Small intestine (tissue), 7 donors: ENCODE measurements at regions not wholly inside any gene's neighbourhood (a gene's known extent, or its start where the extent isn't known, plus 50 kb on each side); places are given as distances from the start of the nearest gene placed in this dataset.

Source experiments
- DNase-seq, 2 donors: peaks; one replicate each; pipeline versions ENCODE4 v3.0.0 to v3.0.0-alpha.2; 2013
- FAIRE-seq: peaks from 2 replicates; lab custom pipeline; 2012; peaks lifted over from hg19 to GRCh38; lab: Jason Lieb, UNC
- H3K27ac ChIP-seq, 3 donors: one replicate each; pipeline ENCODE4 v1.5.1; 2013; ENCODE audit warnings: low read length in 2 of 3, mild to moderate bottlenecking in 2 of 3, control low read depth in 1 of 3, inconsistent platforms in 1 of 3, low read depth in 1 of 3, moderate library complexity in 1 of 3
- H3K27me3 ChIP-seq, 3 donors: one replicate each; pipeline ENCODE4 v1.6.1; 2013; ENCODE audit warnings: low read length in 3 of 3, inconsistent platforms in 1 of 3; ENCODE audit not compliant: control insufficient read depth in 3 of 3, insufficient read depth in 3 of 3
- H3K36me3 ChIP-seq, 3 donors: one replicate each; pipeline ENCODE4 v1.6.1; 2013; ENCODE audit warnings: low read length in 3 of 3, inconsistent platforms in 1 of 3, low read depth in 1 of 3, mild to moderate bottlenecking in 1 of 3, moderate library complexity in 1 of 3; ENCODE audit not compliant: control insufficient read depth in 3 of 3, insufficient read depth in 2 of 3
- H3K4me1 ChIP-seq, 3 donors: one replicate each; pipeline ENCODE4 v1.6.1; 2013; ENCODE audit warnings: low read length in 2 of 3, inconsistent platforms in 1 of 3, low read depth in 1 of 3, mild to moderate bottlenecking in 1 of 3, moderate library complexity in 1 of 3; ENCODE audit not compliant: control insufficient read depth in 3 of 3, insufficient read depth in 2 of 3
- H3K4me3 ChIP-seq, 3 donors: one replicate each; pipeline ENCODE4 v1.5.1; 2013; ENCODE audit warnings: low read length in 3 of 3, control low read depth in 1 of 3, inconsistent platforms in 1 of 3, low read depth in 1 of 3, mild to moderate bottlenecking in 1 of 3, moderate library complexity in 1 of 3
- H3K9me3 ChIP-seq, 2 donors: one replicate each; pipeline ENCODE4 v1.6.1; 2013; ENCODE audit warnings: low read depth in 1 of 2, low read length in 1 of 2; ENCODE audit not compliant: control insufficient read depth in 2 of 2, insufficient read depth in 1 of 2
- WGBS, 3 donors: extraction: QIAGEN DNeasy Blood & Tissue Kit; methylation state at CpG; one replicate each; pipeline ENCODE4 v1.1.7; 2013; 5-methylcytosine and 5-hydroxymethylcytosine counted together
- donor health status: healthy with polysubstance abuse.
- donor health status: control.
- donor health status: control.
- donor health status: Bipolar disorder and iron deficiency.
- donor health status: healthy.

- Histone ChIP-seq H3K36me3 (no peaks in the 10 kb centered on the region), H3K4me1 (no peaks in the 10 kb centered on the region), H3K27me3 (no peaks in the 10 kb centered on the region), H3K27ac (no peak overlapping the region), H3K4me3 (no peak overlapping the region), H3K9me3 (peaks cover 0 to 4% of the 10 kb centered on the region in 2 donors)
- no peak for DNase-seq
- no peak for FAIRE-seq
Measured at GRCh38 chr3:22988566-22988965, 214.6 kb upstream of the UBE2E2 start.

GRCh38 chr3:22989716-22990115 lies 213.4 kb upstream of the UBE2E2 start:
- Histone ChIP-seq H3K27ac (no peak overlapping the region), H3K27me3 (no peaks in the 10 kb centered on the region), H3K9me3 (peaks cover 0 to 4% of the 10 kb centered on the region in 2 donors), H3K36me3 (no peaks in the 10 kb centered on the region), H3K4me3 (no peak overlapping the region), H3K4me1 (no peaks in the 10 kb centered on the region)
- DNase-seq (no peak), FAIRE-seq (no peak)
- 92 to 94% (median 93%) methylated on average over 17 of the region's 17 CpGs for WGBS, 3 donors

- H3K27ac ChIP-seq = no peak overlapping the region
- H3K27me3 ChIP-seq = no peaks in the 10 kb centered on the region
- WGBS, 3 donors = 91 to 96% (median 95%) methylated on average over 43 to 44 of the region's 44 CpGs
- FAIRE-seq (no peak), DNase-seq (no peak)
- no peaks in the 10 kb centered on the region for H3K36me3 ChIP-seq
- H3K4me3 ChIP-seq = no peak overlapping the region
- H3K9me3 ChIP-seq = peaks cover 0 to 4% of the 10 kb centered on the region in 2 donors
- no peaks in the 10 kb centered on the region for H3K4me1 ChIP-seq
Measured at GRCh38 chr3:22990291-22991200, 212.6 kb upstream of the UBE2E2 start.

GRCh38 chr3:22994781-22995180 lies 208.3 kb upstream of the UBE2E2 start:
- no peaks in the 10 kb centered on the region for H3K4me1 ChIP-seq
- peaks cover 0 to 4% of the 10 kb centered on the region in 2 donors for H3K9me3 ChIP-seq
- FAIRE-seq (no peak), DNase-seq (no peak)
- H3K27me3 ChIP-seq = no peaks in the 10 kb centered on the region
- 75 to 84% (median 80%) methylated on average over 2 of the region's 2 CpGs for WGBS, 3 donors
- H3K27ac ChIP-seq = no peak overlapping the region
- H3K4me3 ChIP-seq = no peak overlapping the region
- H3K36me3 ChIP-seq = no peaks in the 10 kb centered on the region

GRCh38 chr3:22996920-22997571 lies 206.1 kb upstream of the UBE2E2 start:
- no peak overlapping the region for H3K27ac ChIP-seq
- H3K27me3 ChIP-seq = no peaks in the 10 kb centered on the region
- WGBS, 3 donors = 48 to 70% (median 59%) methylated on average over 2 of the region's 2 CpGs
- no peaks in the 10 kb centered on the region for H3K36me3 ChIP-seq
- H3K9me3 ChIP-seq = no peaks in the 10 kb centered on the region
- DNase-seq (no peak), FAIRE-seq (no peak)
- no peak overlapping the region for H3K4me3 ChIP-seq
- no peaks in the 10 kb centered on the region for H3K4me1 ChIP-seq

GRCh38 chr3:23000371-23000770 lies 202.8 kb upstream of the UBE2E2 start:
- no peaks in the 10 kb centered on the region for H3K27me3 ChIP-seq
- no peak overlapping the region for H3K4me3 ChIP-seq
- no peaks in the 10 kb centered on the region for H3K9me3 ChIP-seq
- DNase-seq (no peak), FAIRE-seq (no peak)
- 82 to 93% (median 91%) methylated on average over 4 of the region's 4 CpGs for WGBS, 3 donors
- H3K4me1 ChIP-seq = no peaks in the 10 kb centered on the region
- no peak overlapping the region for H3K27ac ChIP-seq
- no peaks in the 10 kb centered on the region for H3K36me3 ChIP-seq

- H3K4me1 ChIP-seq = no peaks in the 10 kb centered on the region
- 88 to 89% (median 88%) methylated on average over 1 of the region's 1 CpG for WGBS, 3 donors
- DNase-seq (no peak), FAIRE-seq (no peak)
- no peaks in the 10 kb centered on the region for H3K36me3 ChIP-seq
- no peaks in the 10 kb centered on the region for H3K9me3 ChIP-seq
- no peaks in the 10 kb centered on the region for H3K27me3 ChIP-seq
- no peak overlapping the region for H3K27ac ChIP-seq
- no peak overlapping the region for H3K4me3 ChIP-seq
Measured at GRCh38 chr3:23002151-23002550, 201.0 kb upstream of the UBE2E2 start.

- DNase-seq (no peak), FAIRE-seq (no peak)
- Histone ChIP-seq H3K27me3 (no peaks in the 10 kb centered on the region), H3K36me3 (no peaks in the 10 kb centered on the region), H3K4me1 (no peaks in the 10 kb centered on the region), H3K4me3 (no peak overlapping the region), H3K9me3 (no peaks in the 10 kb centered on the region), H3K27ac (no peak overlapping the region)
- WGBS, 3 donors = 69 to 72% (median 71%) methylated on average over 15 of the region's 15 CpGs
Measured at GRCh38 chr3:23002836-23003732, 200.0 kb upstream of the UBE2E2 start.
